DOHH2 (cell line): ENCODE measurements at regions not wholly inside any gene's neighbourhood (a gene's known extent, or its start where the extent isn't known, plus 50 kb on each side); places are given as distances from the start of the nearest gene placed in this dataset.

ENCODE experiments used
- CTCF ChIP-seq: fragments of 200-600 bp; sonication (generic); IDR thresholded peaks from one replicate; pipeline ENCODE4 v1.5.1; 2014; ENCODE audit warnings: antibody characterized with exemption, mild to moderate bottlenecking, low read depth, low read length; ENCODE audit not compliant: poor library complexity, severe bottlenecking
- EZH2phosphoT487 ChIP-seq: fragments of 200-600 bp; sonication (generic); IDR thresholded peaks from 2 replicates; pipeline ENCODE4 v1.6.1; 2017; ENCODE audit warnings: borderline replicate concordance, mild to moderate bottlenecking, antibody characterized with exemption, low read length, moderate library complexity, mixed read lengths

- no peak for TF ChIP-seq CTCF
- no peak for TF ChIP-seq EZH2phosphoT487
These were observed 135.4 kb downstream of the CCT6B start for GRCh38 chr17:34825884-34826283.
